ENCODE measurements at regions not wholly inside any gene's neighbourhood (a gene's known extent, or its start where the extent isn't known, plus 50 kb on each side); places are given as distances from the start of the nearest gene placed in this dataset.

- no peaks in the 10 kb centered on the region for H3K4me1 ChIP-seq (ENCODE audit: control insufficient read depth in 1 of 2, insufficient read depth in 2 of 2, low read length in 2 of 2)
- intact Hi-C loops (cut with DNase I): no loop called here
- no peak overlapping the region for H3K4me3 ChIP-seq (ENCODE audit: low read length in 2 of 2)
- H3K27me3 ChIP-seq (ENCODE audit: control insufficient read depth in 1 of 2, insufficient read depth in 2 of 2, low read length in 1 of 2): no peaks in the 10 kb centered on the region
- ATAC-seq (ENCODE audit: low FRiP score): no peak
- H3K36me3 ChIP-seq (ENCODE audit: control insufficient read depth in 1 of 2, insufficient read depth in 2 of 2, low read length in 1 of 2): no peaks in the 10 kb centered on the region
- DNase-seq: no peak
- 84 to 86% methylated on average over 5 of the region's 5 CpGs for WGBS, 2 donors
- H3K27ac ChIP-seq (ENCODE audit: low read depth in 1 of 2, low read length in 2 of 2): no peak overlapping the region
- H3K9me3 ChIP-seq (ENCODE audit: control insufficient read depth, low read length): no peaks in the 10 kb centered on the region
Measured at GRCh38 chr1:201618905-201619304, 80.0 kb downstream of the NAV1 start.

GRCh38 chr1:201619513-201619912 is 80.6 kb downstream of the NAV1 start:
- DNase-seq (no peak), ATAC-seq (ENCODE audit: low FRiP score) (no peak)
- Histone ChIP-seq H3K4me3 (ENCODE audit: low read length in 2 of 2) (no peak overlapping the region), H3K4me1 (ENCODE audit: control insufficient read depth in 1 of 2, insufficient read depth in 2 of 2, low read length in 2 of 2) (no peaks in the 10 kb centered on the region), H3K27ac (ENCODE audit: low read depth in 1 of 2, low read length in 2 of 2) (no peak overlapping the region), H3K9me3 (ENCODE audit: control insufficient read depth, low read length) (no peaks in the 10 kb centered on the region), H3K27me3 (ENCODE audit: control insufficient read depth in 1 of 2, insufficient read depth in 2 of 2, low read length in 1 of 2) (no peaks in the 10 kb centered on the region), H3K36me3 (ENCODE audit: control insufficient read depth in 1 of 2, insufficient read depth in 2 of 2, low read length in 1 of 2) (no peaks in the 10 kb centered on the region)
- 95 to 96% methylated on average over 1 of the region's 1 CpG for WGBS, 2 donors
- intact Hi-C loops (cut with DNase I): no loop called here

DNA sequence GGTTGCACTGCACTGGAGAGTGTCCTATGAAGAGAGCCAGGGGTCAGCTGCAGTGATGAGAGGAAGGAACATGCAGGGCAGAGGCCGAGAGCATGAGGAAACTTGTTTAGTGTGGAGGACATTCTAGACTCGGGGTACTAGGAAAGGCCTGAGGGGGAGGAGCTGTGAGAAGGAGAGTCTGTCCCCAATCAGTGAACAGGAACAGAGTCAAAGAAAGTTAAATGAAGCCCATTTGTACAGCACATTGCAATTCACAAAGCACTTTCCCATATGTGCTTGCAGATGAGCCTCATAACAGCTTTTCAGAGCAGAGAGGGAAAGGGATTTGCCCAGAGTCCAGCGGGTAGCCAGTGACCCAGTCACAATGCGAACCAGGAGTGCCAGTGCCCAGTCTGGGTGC is 83.4 kb downstream of the NAV1 start:
- no peaks in the 10 kb centered on the region for H3K36me3 ChIP-seq (ENCODE audit: control insufficient read depth in 1 of 2, insufficient read depth in 2 of 2, low read length in 1 of 2)
- no peaks in the 10 kb centered on the region for H3K27me3 ChIP-seq (ENCODE audit: control insufficient read depth in 1 of 2, insufficient read depth in 2 of 2, low read length in 1 of 2)
- H3K4me1 ChIP-seq (ENCODE audit: control insufficient read depth in 1 of 2, insufficient read depth in 2 of 2, low read length in 2 of 2): peaks cover 0 to 2% of the 10 kb centered on the region in 2 donors
- 90 to 92% methylated on average over 4 of the region's 4 CpGs for WGBS, 2 donors
- intact Hi-C loops (cut with DNase I): no loop called here
- H3K4me3 ChIP-seq (ENCODE audit: low read length in 2 of 2): no peak overlapping the region
- no peak for DNase-seq
- H3K9me3 ChIP-seq (ENCODE audit: control insufficient read depth, low read length): no peaks in the 10 kb centered on the region
- no peak overlapping the region for H3K27ac ChIP-seq (ENCODE audit: low read depth in 1 of 2, low read length in 2 of 2)
- ATAC-seq (ENCODE audit: low FRiP score): no peak

DNA sequence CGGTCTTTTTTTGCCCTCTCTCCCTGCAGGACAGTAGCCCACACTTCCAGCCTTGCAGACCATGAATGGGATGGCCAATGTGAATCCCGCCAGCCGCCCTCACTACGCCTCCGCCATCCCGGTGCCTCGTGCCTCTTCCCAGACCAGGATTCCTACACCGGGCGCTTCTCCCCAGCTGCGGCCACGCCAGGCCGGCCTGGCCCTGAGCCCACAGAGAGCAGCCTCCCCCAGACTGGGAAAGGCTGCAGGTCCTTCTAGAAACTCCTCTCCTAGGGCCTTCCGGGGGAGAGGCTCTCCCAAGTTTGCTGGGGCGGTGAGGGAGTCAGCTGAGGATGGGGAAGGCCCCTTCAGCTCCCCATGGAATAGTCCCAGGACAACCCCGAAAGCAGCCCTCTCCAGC is 83.9 kb downstream of the NAV1 start:
- Histone ChIP-seq H3K4me1 (ENCODE audit: control insufficient read depth in 1 of 2, insufficient read depth in 2 of 2, low read length in 2 of 2) (peaks cover 0 to 2% of the 10 kb centered on the region in 2 donors), H3K27me3 (ENCODE audit: control insufficient read depth in 1 of 2, insufficient read depth in 2 of 2, low read length in 1 of 2) (no peaks in the 10 kb centered on the region), H3K9me3 (ENCODE audit: control insufficient read depth, low read length) (no peaks in the 10 kb centered on the region), H3K27ac (ENCODE audit: low read depth in 1 of 2, low read length in 2 of 2) (no peak overlapping the region), H3K4me3 (ENCODE audit: low read length in 2 of 2) (no peak overlapping the region), H3K36me3 (ENCODE audit: control insufficient read depth in 1 of 2, insufficient read depth in 2 of 2, low read length in 1 of 2) (no peaks in the 10 kb centered on the region)
- intact Hi-C loops (cut with DNase I): no loop called here
- DNase-seq (no peak), ATAC-seq (ENCODE audit: low FRiP score) (no peak)
- 93 to 95% methylated on average over 15 of the region's 15 CpGs for WGBS, 2 donors

DNA sequence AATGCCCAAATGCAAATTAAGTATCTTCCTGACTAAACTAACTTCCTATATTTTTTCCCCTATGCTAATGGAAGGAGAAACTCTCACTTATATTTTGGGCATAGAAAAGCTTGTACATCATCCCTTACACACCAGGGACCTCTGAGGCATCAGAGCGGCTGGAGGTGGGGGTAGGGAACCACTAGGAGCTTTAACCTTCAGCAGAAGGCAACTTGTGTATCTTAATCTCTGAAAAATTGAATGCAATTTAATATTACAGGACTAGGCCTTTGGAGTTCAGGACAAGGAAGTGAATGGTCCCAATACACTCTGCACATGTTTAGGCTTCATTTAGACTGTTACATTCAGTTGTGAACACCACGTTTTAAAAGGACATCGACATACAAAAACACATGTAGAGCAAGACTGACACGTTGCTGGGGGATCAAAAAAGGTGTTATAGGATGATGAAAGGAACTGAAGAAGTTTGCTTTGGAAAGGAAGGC is 85.9 kb downstream of the NAV1 start:
- no peak for DNase-seq
- Histone ChIP-seq H3K27ac (ENCODE audit: low read depth in 1 of 2, low read length in 2 of 2) (no peak overlapping the region), H3K9me3 (ENCODE audit: control insufficient read depth, low read length) (no peaks in the 10 kb centered on the region), H3K36me3 (ENCODE audit: control insufficient read depth in 1 of 2, insufficient read depth in 2 of 2, low read length in 1 of 2) (no peaks in the 10 kb centered on the region), H3K27me3 (ENCODE audit: control insufficient read depth in 1 of 2, insufficient read depth in 2 of 2, low read length in 1 of 2) (no peaks in the 10 kb centered on the region), H3K4me3 (ENCODE audit: low read length in 2 of 2) (no peak overlapping the region), H3K4me1 (ENCODE audit: control insufficient read depth in 1 of 2, insufficient read depth in 2 of 2, low read length in 2 of 2) (peaks cover 0 to 6% of the 10 kb centered on the region in 2 donors)
- 24 to 33% methylated on average over 4 of the region's 4 CpGs for WGBS, 2 donors
- ATAC-seq (ENCODE audit: low FRiP score): no peak
- intact Hi-C loops (cut with DNase I): no loop called here

DNA sequence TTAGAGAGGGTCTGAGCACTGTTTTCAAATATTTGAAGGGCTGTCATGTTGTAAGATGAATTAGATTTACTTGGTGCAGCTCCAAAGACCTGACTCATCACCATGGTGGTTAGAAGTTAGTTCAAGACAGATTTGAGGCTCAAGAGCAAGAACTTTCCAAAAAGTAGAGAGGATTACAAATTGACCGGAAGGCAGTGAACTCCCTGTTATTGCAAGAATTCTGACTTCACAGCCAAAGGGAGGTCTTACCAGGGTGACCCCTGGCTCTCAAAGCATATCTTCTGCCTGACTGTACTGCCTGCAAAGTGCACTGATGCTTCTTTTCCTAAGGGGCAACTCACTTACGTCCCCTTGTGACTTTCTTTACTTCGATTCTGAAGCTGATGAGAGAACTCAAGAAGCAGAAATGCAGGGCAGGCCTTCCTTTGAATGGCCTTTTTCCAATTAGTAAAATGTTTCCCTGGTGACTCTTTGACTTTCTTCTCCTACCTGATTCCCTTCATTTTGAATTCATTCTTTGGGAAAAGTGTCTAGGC is 86.4 kb downstream of the NAV1 start:
- DNase-seq (no peak), ATAC-seq (ENCODE audit: low FRiP score) (peak; percentile 54)
- no peaks in the 10 kb centered on the region for H3K9me3 ChIP-seq (ENCODE audit: control insufficient read depth, low read length)
- peak overlapping the region in 1 of 2 donors; percentile 60 for H3K27ac ChIP-seq (ENCODE audit: low read depth in 1 of 2, low read length in 2 of 2)
- peaks cover 3 to 11% of the 10 kb centered on the region in 2 donors for H3K4me1 ChIP-seq (ENCODE audit: control insufficient read depth in 1 of 2, insufficient read depth in 2 of 2, low read length in 2 of 2)
- WGBS, 2 donors: 3 to 15% methylated on average over 3 of the region's 3 CpGs
- no peak overlapping the region for H3K4me3 ChIP-seq (ENCODE audit: low read length in 2 of 2)
- intact Hi-C loops (cut with DNase I): no loop called here
- no peaks in the 10 kb centered on the region for H3K36me3 ChIP-seq (ENCODE audit: control insufficient read depth in 1 of 2, insufficient read depth in 2 of 2, low read length in 1 of 2)
- no peaks in the 10 kb centered on the region for H3K27me3 ChIP-seq (ENCODE audit: control insufficient read depth in 1 of 2, insufficient read depth in 2 of 2, low read length in 1 of 2)

- no peak for ATAC-seq (ENCODE audit: low FRiP score)
- peaks cover 5 to 14% of the 10 kb centered on the region in 2 donors for H3K4me1 ChIP-seq (ENCODE audit: control insufficient read depth in 1 of 2, insufficient read depth in 2 of 2, low read length in 2 of 2)
- intact Hi-C loops (cut with DNase I): no loop called here
- 89 to 90% methylated on average over 3 of the region's 3 CpGs for WGBS, 2 donors
- no peaks in the 10 kb centered on the region for H3K27me3 ChIP-seq (ENCODE audit: control insufficient read depth in 1 of 2, insufficient read depth in 2 of 2, low read length in 1 of 2)
- H3K36me3 ChIP-seq (ENCODE audit: control insufficient read depth in 1 of 2, insufficient read depth in 2 of 2, low read length in 1 of 2): no peaks in the 10 kb centered on the region
- no peak overlapping the region for H3K4me3 ChIP-seq (ENCODE audit: low read length in 2 of 2)
- no peak for DNase-seq
- no peaks in the 10 kb centered on the region for H3K9me3 ChIP-seq (ENCODE audit: control insufficient read depth, low read length)
- no peak overlapping the region for H3K27ac ChIP-seq (ENCODE audit: low read depth in 1 of 2, low read length in 2 of 2)
Measured at GRCh38 chr1:201625851-201626251, 86.9 kb downstream of the NAV1 start.

GRCh38 chr1:201626629-201627275 is 87.8 kb downstream of the NAV1 start:
- no peaks in the 10 kb centered on the region for H3K27me3 ChIP-seq (ENCODE audit: control insufficient read depth in 1 of 2, insufficient read depth in 2 of 2, low read length in 1 of 2)
- DNase-seq (no peak), ATAC-seq (ENCODE audit: low FRiP score) (no peak)
- H3K9me3 ChIP-seq (ENCODE audit: control insufficient read depth, low read length): no peaks in the 10 kb centered on the region
- intact Hi-C loops (cut with DNase I): no loop called here
- H3K27ac ChIP-seq (ENCODE audit: low read depth in 1 of 2, low read length in 2 of 2): no peak overlapping the region
- peaks cover 9 to 18% of the 10 kb centered on the region in 2 donors for H3K4me1 ChIP-seq (ENCODE audit: control insufficient read depth in 1 of 2, insufficient read depth in 2 of 2, low read length in 2 of 2)
- H3K4me3 ChIP-seq (ENCODE audit: low read length in 2 of 2): no peak overlapping the region
- no peaks in the 10 kb centered on the region for H3K36me3 ChIP-seq (ENCODE audit: control insufficient read depth in 1 of 2, insufficient read depth in 2 of 2, low read length in 1 of 2)
- 77 to 82% methylated on average over 4 of the region's 4 CpGs for WGBS, 2 donors

DNA sequence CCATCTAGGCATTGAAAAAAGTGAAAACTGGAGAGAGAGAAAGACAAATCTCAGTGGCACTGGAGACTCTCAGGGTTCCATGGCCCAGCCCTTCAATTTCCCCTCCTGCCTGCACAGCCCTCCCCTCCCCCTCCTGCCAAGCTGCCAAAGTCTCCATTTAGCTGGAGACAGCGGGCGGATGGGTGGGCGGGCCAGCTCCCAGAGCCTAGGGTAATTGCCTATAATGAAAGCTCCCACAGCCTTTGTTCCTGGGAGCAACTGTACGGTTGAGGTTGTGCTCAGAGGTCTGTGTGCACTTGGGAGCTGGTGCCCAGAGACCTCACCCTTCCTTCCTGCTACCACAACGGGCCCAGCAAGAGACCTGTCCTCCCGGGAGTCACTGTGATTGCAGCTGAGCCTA is 89.6 kb downstream of the NAV1 start:
- WGBS, 2 donors: 34 to 45% methylated on average over 6 of the region's 6 CpGs
- Histone ChIP-seq H3K27me3 (ENCODE audit: control insufficient read depth in 1 of 2, insufficient read depth in 2 of 2, low read length in 1 of 2) (no peaks in the 10 kb centered on the region), H3K9me3 (ENCODE audit: control insufficient read depth, low read length) (no peaks in the 10 kb centered on the region), H3K36me3 (ENCODE audit: control insufficient read depth in 1 of 2, insufficient read depth in 2 of 2, low read length in 1 of 2) (no peaks in the 10 kb centered on the region), H3K4me3 (ENCODE audit: low read length in 2 of 2) (no peak overlapping the region), H3K27ac (ENCODE audit: low read depth in 1 of 2, low read length in 2 of 2) (no peak overlapping the region), H3K4me1 (ENCODE audit: control insufficient read depth in 1 of 2, insufficient read depth in 2 of 2, low read length in 2 of 2) (peaks cover 9 to 18% of the 10 kb centered on the region in 2 donors)
- ATAC-seq (ENCODE audit: low FRiP score): no peak
- DNase-seq: no peak
- intact Hi-C loops (cut with DNase I): loop anchor here in 1 of 2 donors (2.0 kb wide), 1 partner anchor 20 kb away; no protein-coding TSS in a partner anchor
